Dedifferentiated amniotic fluid mesenchymal stem cell (primary cell): ENCODE measurements at regions not wholly inside any gene's neighbourhood (a gene's known extent, or its start where the extent isn't known, plus 50 kb on each side); places are given as distances from the start of the nearest gene placed in this dataset.

Experiments
- DNase-seq: peaks from one replicate; pipeline ENCODE4 v3.0.0-alpha.2; 2016; ENCODE audit errors: extremely low spot score

- no peak for DNase-seq
These were observed 125.3 kb upstream of the DST start for GRCh38 chr6:56767892-56768531.

GRCh38 chr6:56767435-56767834 lies 124.7 kb upstream of the DST start:
- no peak for DNase-seq

- DNase-seq: peak; percentile 74
These were observed 124.1 kb upstream of the DST start for GRCh38 chr6:56766806-56767178.

GRCh38 chr6:56766139-56766805 lies 123.6 kb upstream of the DST start:
- DNase-seq: no peak

- no peak for DNase-seq
These were observed 122.8 kb upstream of the DST start for GRCh38 chr6:56765494-56765893.

GRCh38 chr6:56764081-56764566 lies 121.4 kb upstream of the DST start:
- peak; percentile 38 for DNase-seq

GRCh38 chr6:56761651-56762050 lies 119.0 kb upstream of the DST start:
- no peak for DNase-seq

GRCh38 chr6:56760842-56761241 lies 118.2 kb upstream of the DST start:
- no peak for DNase-seq

GRCh38 chr6:56759521-56759920 lies 116.8 kb upstream of the DST start:
- no peak for DNase-seq

GRCh38 chr6:56758553-56758952 lies 115.9 kb upstream of the DST start:
- no peak for DNase-seq

- no peak for DNase-seq
These were observed 115.4 kb upstream of the DST start for GRCh38 chr6:56758120-56758519.

- DNase-seq: no peak
These were observed 114.9 kb upstream of the DST start for GRCh38 chr6:56757588-56757984.

GRCh38 chr6:56756791-56757587 lies 114.3 kb upstream of the DST start:
- DNase-seq: no peak

- DNase-seq: no peak
These were observed 113.6 kb upstream of the DST start for GRCh38 chr6:56756219-56756789.

GRCh38 chr6:56755040-56755439 lies 112.4 kb upstream of the DST start:
- DNase-seq: no peak

- no peak for DNase-seq
These were observed 111.1 kb upstream of the DST start for GRCh38 chr6:56753811-56754210.

- DNase-seq: no peak
These were observed 109.8 kb upstream of the DST start for GRCh38 chr6:56752534-56752933.

- no peak for DNase-seq
These were observed 109.3 kb upstream of the DST start for GRCh38 chr6:56752009-56752408.

GRCh38 chr6:56751604-56752003 lies 108.9 kb upstream of the DST start:
- DNase-seq: no peak

- DNase-seq: no peak
These were observed 108.0 kb upstream of the DST start for GRCh38 chr6:56750686-56751085.

GRCh38 chr6:56749632-56750151 lies 107.0 kb upstream of the DST start:
- DNase-seq: peak; percentile 47
